HCT116 (cell line): ENCODE measurements at regions not wholly inside any gene's neighbourhood (a gene's known extent, or its start where the extent isn't known, plus 50 kb on each side); places are given as distances from the start of the nearest gene placed in this dataset.
A peak's percentile ranks its signal among the peaks of the same experiment; 100 is the strongest.

Source experiments
- ATAC-seq: fragments of 200-7000 bp; cut with Tn5 transposase; 2 replicates; pipeline ENCODE4 v1.9.1; 2020; ENCODE audit warnings: mild to moderate bottlenecking, moderate library complexity
- BruUV-seq: library from RNA; stranded (reverse); fragments of 400-500 nt; replicated peaks from 2 replicates; lab custom pipeline; 2021; lab: Mats Ljungman, UMichigan
- CTCF ChIA-PET: fragments of 300-600 bp; sonication (Branson Sonifier 250); formaldehyde crosslinking; loops from one replicate; lab custom pipeline; 2021; ENCODE audit warnings: antibody characterized with exemption; lab: Charles Lee
- POLR2A ChIA-PET: fragments of 300-600, 350-600 bp; sonication (Branson Sonifier 250); formaldehyde crosslinking; loops from one replicate; lab custom pipeline; 2021; ENCODE audit warnings: antibody characterized with exemption; lab: Charles Lee
- RAD21 ChIA-PET, 2 experiments: fragments of 300-600 bp; sonication (Branson Sonifier 250); formaldehyde crosslinking; loops; one replicate each; lab custom pipeline; 2023; ENCODE audit warnings: low total read pairs in 2 of 2; ENCODE audit not compliant: uncharacterized antibody in 2 of 2, unreplicated experiment in 2 of 2, low non-redundant PET in 1 of 2; lab: Charles Lee
- DNase-seq: peaks from one replicate; pipeline ENCODE4 v3.0.0-alpha.2; 2010; ENCODE audit warnings: low read depth, low spot score
- H2AFZ ChIP-seq: fragments of 200-600 bp; shearing (Covaris generic), sonication (generic); 2 replicates; pipeline ENCODE4 v1.6.1; 2017; ENCODE audit warnings: low read depth, mixed run types, mixed read lengths, antibody characterized with exemption, low read length; ENCODE audit not compliant: poor library complexity, severe bottlenecking
- H3K27ac ChIP-seq: 2 replicates; pipeline ENCODE4 v1.5.1; 2012; ENCODE audit warnings: low read depth, low read length
- H3K27me3 ChIP-seq: fragments of 200-600 bp; sonication (generic); 2 replicates; pipeline ENCODE4 v1.6.1; 2016; ENCODE audit warnings: mixed run types, low read length, mixed read lengths; ENCODE audit not compliant: insufficient read depth
- H3K36me3 ChIP-seq, 2 experiments: fragments of 200-500 bp in 1 of 2; fragments of 200-600 bp in 1 of 2; sonication (Bioruptor generic) in 1 of 2; sonication (generic) in 1 of 2; 2 replicates each; pipeline versions ENCODE4 v1.5.1 to v1.6.1; 2014 to 2016; ENCODE audit warnings: low read length in 2 of 2, inconsistent platforms in 1 of 2, mixed read lengths in 1 of 2, mixed run types in 1 of 2; ENCODE audit not compliant: insufficient read depth in 2 of 2, control insufficient read depth in 1 of 2
- H3K4me1 ChIP-seq, 2 experiments: fragments of 200-600 bp in 1 of 2; sonication (generic) in 1 of 2; 2 replicates each; pipeline versions ENCODE4 v1.5.1 to v1.6.1; 2012 to 2017; ENCODE audit warnings: low read length in 2 of 2, inconsistent platforms in 1 of 2, mild to moderate bottlenecking in 1 of 2, mixed read lengths in 1 of 2, mixed run types in 1 of 2, moderate library complexity in 1 of 2; ENCODE audit not compliant: insufficient read depth in 2 of 2, control insufficient read depth in 1 of 2
- H3K4me2 ChIP-seq: fragments of 200-600 bp; sonication (generic); 2 replicates; pipeline ENCODE4 v1.6.1; 2017; ENCODE audit warnings: mixed run types, low read length, mixed read lengths
- H3K4me3 ChIP-seq, 2 experiments: fragments of 200-600 bp in 1 of 2; sonication (generic) in 1 of 2; replicated peaks in 1 of 2; 2 replicates each; pipeline ENCODE4 v1.5.1; 2011 to 2016; ENCODE audit warnings: low read length in 2 of 2, control low read depth in 1 of 2, low read depth in 1 of 2, mild to moderate bottlenecking in 1 of 2, mixed read lengths in 1 of 2, mixed run types in 1 of 2
- H3K79me2 ChIP-seq: fragments of 200-600 bp; sonication (generic); 2 replicates; pipeline ENCODE4 v1.6.1; 2017; ENCODE audit warnings: mild to moderate bottlenecking, mixed run types, low read length, moderate library complexity, mixed read lengths; ENCODE audit not compliant: insufficient read depth
- H3K9ac ChIP-seq: fragments of 200-600 bp; sonication (generic); 2 replicates; pipeline ENCODE4 v1.6.1; 2016; ENCODE audit warnings: low read length, mixed read lengths
- H3K9me2 ChIP-seq: fragments of 200-600 bp; sonication (generic), shearing (Covaris generic); 2 replicates; pipeline ENCODE4 v1.6.1; 2017; ENCODE audit warnings: mixed run types, mild to moderate bottlenecking, moderate library complexity; ENCODE audit not compliant: insufficient read depth
- H3K9me3 ChIP-seq, 2 experiments: fragments of 200-500 bp in 1 of 2; fragments of 200-600 bp in 1 of 2; sonication (Bioruptor generic) in 1 of 2; sonication (generic) in 1 of 2; 2 replicates each; pipeline ENCODE4 v1.6.1; 2014 to 2017; ENCODE audit warnings: low read length in 2 of 2, mixed read lengths in 2 of 2, inconsistent platforms in 1 of 2, low read depth in 1 of 2, mild to moderate bottlenecking in 1 of 2, mixed run types in 1 of 2, moderate library complexity in 1 of 2; ENCODE audit not compliant: control insufficient read depth in 1 of 2, insufficient read depth in 1 of 2
- H4K20me1 ChIP-seq: fragments of 200-600 bp; sonication (generic), shearing (Covaris generic); 2 replicates; pipeline ENCODE4 v1.6.1; 2017; ENCODE audit warnings: mixed run types, mild to moderate bottlenecking, moderate library complexity; ENCODE audit not compliant: insufficient read depth
- CBX3 ChIP-seq: IDR thresholded peaks from 2 replicates; pipeline ENCODE4 v1.6.1; 2012; ENCODE audit warnings: low read depth
- CEBPB ChIP-seq: IDR thresholded peaks from 2 replicates; pipeline ENCODE4 v1.6.1; 2012; ENCODE audit warnings: low read depth
- CTCF ChIP-seq, 3 experiments: fragments of 200-600 bp in 1 of 3; sonication (generic) in 1 of 3; IDR thresholded peaks in 2 of 3; conservative IDR thresholded peaks in 1 of 3; 2 replicates each; pipeline ENCODE4 v1.5.1; 2012 to 2017; ENCODE audit warnings: low read depth in 2 of 3, low read length in 2 of 3, antibody characterized with exemption in 1 of 3, borderline replicate concordance in 1 of 3, control low read depth in 1 of 3, mild to moderate bottlenecking in 1 of 3, mixed read lengths in 1 of 3, mixed run types in 1 of 3, moderate library complexity in 1 of 3; ENCODE audit not compliant: insufficient read depth in 1 of 3
- EGR1 ChIP-seq: IDR thresholded peaks from 2 replicates; pipeline ENCODE4 v1.6.1; 2012; ENCODE audit warnings: low read depth
- ELF1 ChIP-seq: IDR thresholded peaks from 2 replicates; pipeline ENCODE4 v1.6.1; 2012; ENCODE audit warnings: low read depth, borderline replicate concordance
- EZH2 ChIP-seq: fragments of 200-600 bp; sonication (generic); IDR thresholded peaks from 2 replicates; pipeline ENCODE4 v1.6.1; 2017; ENCODE audit warnings: antibody characterized with exemption, mixed run types
- EZH2phosphoT487 ChIP-seq: fragments of 200-600 bp; IDR thresholded peaks from 2 replicates; pipeline ENCODE4 v1.6.1; 2018; ENCODE audit warnings: antibody characterized with exemption, borderline replicate concordance
- FOSL1 ChIP-seq: IDR thresholded peaks from 2 replicates; pipeline ENCODE4 v1.6.1; 2012; ENCODE audit warnings: low read depth
- JUND ChIP-seq: IDR thresholded peaks from 2 replicates; pipeline ENCODE4 v1.6.1; 2012
- MAX ChIP-seq: IDR thresholded peaks from 2 replicates; pipeline ENCODE4 v1.6.1; 2012
- POLR2AphosphoS5 ChIP-seq: IDR thresholded peaks from 2 replicates; pipeline ENCODE4 v1.6.1; 2011; ENCODE audit warnings: mild to moderate bottlenecking, low read depth, low read length, moderate library complexity
- RAD21 ChIP-seq: IDR thresholded peaks from 2 replicates; pipeline ENCODE4 v1.6.1; 2012; ENCODE audit warnings: low read depth, mild to moderate bottlenecking
- REST ChIP-seq: IDR thresholded peaks from 2 replicates; pipeline ENCODE4 v1.6.1; 2012; ENCODE audit warnings: low read depth
- SIN3A ChIP-seq: IDR thresholded peaks from 2 replicates; pipeline ENCODE4 v1.6.1; 2012; ENCODE audit warnings: low read depth
- SP1 ChIP-seq: IDR thresholded peaks from 2 replicates; pipeline ENCODE4 v1.6.1; 2012; ENCODE audit warnings: low read depth
- SRF ChIP-seq: IDR thresholded peaks from 2 replicates; pipeline ENCODE4 v1.6.1; 2012; ENCODE audit warnings: low read depth
- YY1 ChIP-seq: IDR thresholded peaks from 2 replicates; pipeline ENCODE4 v1.6.1; 2011; ENCODE audit warnings: low read length, low read depth, moderate library complexity, mild to moderate bottlenecking; ENCODE audit not compliant: insufficient replicate concordance; ENCODE audit errors: extremely low read depth
- ZBTB33 ChIP-seq: IDR thresholded peaks from 2 replicates; pipeline ENCODE4 v1.6.1; 2011; ENCODE audit warnings: mild to moderate bottlenecking, low read length, moderate library complexity; ENCODE audit not compliant: insufficient replicate concordance; ENCODE audit errors: extremely low read depth
- ZFX ChIP-seq: fragments of 450-650 bp; IDR thresholded peaks from 2 replicates; pipeline ENCODE4 v1.6.1; 2017
- ZNF274 ChIP-seq: fragments of 200-500 bp; sonication (Bioruptor generic); IDR thresholded peaks from 2 replicates; pipeline ENCODE4 v1.6.1; 2014; ENCODE audit warnings: mild to moderate bottlenecking, low read depth, low read length, inconsistent platforms
- intact Hi-C: fragments of 100-400 bp; cut with micrococcal nuclease; formaldehyde crosslinking; loops from 2 replicates; pipeline ENCODE4 v1.10.0; 2022

GRCh38 chr1:168391851-168392681, 111.4 kb downstream of the TBX19 start:
- H2AFZ ChIP-seq: peak overlapping the region; percentile 41
- ChIA-PET RAD21 (no interaction called here), CTCF (no interaction called here), POLR2A (interaction anchor here (0.9 to 2.2 kb wide), 3 partner anchors 11 to 17 kb away, joined by 3 to 6 read pairs (median 3); no protein-coding TSS in a partner anchor)
- TSS peak; percentile 41 for BruUV-seq
- H3K9me2 ChIP-seq: no peaks in the 10 kb centered on the region
- H4K20me1 ChIP-seq: no peaks in the 10 kb centered on the region
- H3K9me3 ChIP-seq: no peaks in the 10 kb centered on the region
- ATAC-seq (peak; percentile 47), DNase-seq (no peak)
- H3K4me1 ChIP-seq: peaks cover 48 to 51% of the 10 kb centered on the region in 2 experiments
- peak overlapping the region; percentile 35 for H3K4me2 ChIP-seq
- H3K4me3 ChIP-seq: no peak overlapping the region
- no peak overlapping the region for H3K9ac ChIP-seq
- H3K36me3 ChIP-seq: no peaks in the 10 kb centered on the region
- no peaks in the 10 kb centered on the region for H3K79me2 ChIP-seq
- no peaks in the 10 kb centered on the region for H3K27me3 ChIP-seq
- H3K27ac ChIP-seq: peak overlapping the region; percentile 52
- intact Hi-C loops: no loop called here
- TF ChIP-seq REST: no peak
- no peak for TF ChIP-seq POLR2AphosphoS5
- TF ChIP-seq YY1: no peak
- TF ChIP-seq SIN3A: no peak
- TF ChIP-seq ELF1: no peak
- no peak for TF ChIP-seq SRF
- TF ChIP-seq CEBPB: no peak; the same call in 1 of the 2 replicates
- TF ChIP-seq CBX3: peak; percentile 62; the same call in 1 of the 2 replicates
- TF ChIP-seq MAX: no peak
- no peak for TF ChIP-seq CTCF (IDR thresholded peaks at IDR 0.05 in 2 of 3, conservative IDR thresholded peaks at IDR 0.05 in 1 of 3; ENCODE audit: borderline replicate concordance in 1 of 3, insufficient read depth in 1 of 3, low read depth in 2 of 3, low read length in 2 of 3)
- no peak for TF ChIP-seq ZNF274
- TF ChIP-seq EGR1: 0 out of 2 replicates have a peak, but pooled peaks have one; percentile 3
- TF ChIP-seq EZH2phosphoT487: no peak
- TF ChIP-seq FOSL1: peak; percentile 35; the same call in 1 of the 2 replicates
- TF ChIP-seq ZBTB33: no peak
- TF ChIP-seq JUND: peak; percentile 26; the same call in 1 of the 2 replicates
- TF ChIP-seq EZH2: no peak
- TF ChIP-seq RAD21: no peak
- no peak for TF ChIP-seq ZFX
- TF ChIP-seq SP1: peak; percentile 28; the same call in 1 of the 2 replicates
